Ovary (tissue), 3 donors: ENCODE measurements at regions not wholly inside any gene's neighbourhood (a gene's known extent, or its start where the extent isn't known, plus 50 kb on each side); places are given as distances from the start of the nearest gene placed in this dataset.

Experiments used
- POLR2A ChIP-seq: fragments of 450-650 bp; IDR thresholded peaks from one replicate; pipeline ENCODE4 v1.6.1; 2017; ENCODE audit warnings: antibody characterized with exemption, mild to moderate bottlenecking, moderate library complexity
- TF ChIP-seq, protein P1 (sequence below), 3 donors: fragments of 450-650 bp in 2 of 3; fragments of 200-600 bp in 1 of 3; IDR thresholded peaks; one replicate each; pipeline versions ENCODE4 v1.5.1 to v1.8.0; 2016 to 2022; ENCODE audit warnings: antibody characterized with exemption in 3 of 3, mild to moderate bottlenecking in 1 of 3
- donor health status: DM: no; HTN: no; CAD: no.

DNA sequence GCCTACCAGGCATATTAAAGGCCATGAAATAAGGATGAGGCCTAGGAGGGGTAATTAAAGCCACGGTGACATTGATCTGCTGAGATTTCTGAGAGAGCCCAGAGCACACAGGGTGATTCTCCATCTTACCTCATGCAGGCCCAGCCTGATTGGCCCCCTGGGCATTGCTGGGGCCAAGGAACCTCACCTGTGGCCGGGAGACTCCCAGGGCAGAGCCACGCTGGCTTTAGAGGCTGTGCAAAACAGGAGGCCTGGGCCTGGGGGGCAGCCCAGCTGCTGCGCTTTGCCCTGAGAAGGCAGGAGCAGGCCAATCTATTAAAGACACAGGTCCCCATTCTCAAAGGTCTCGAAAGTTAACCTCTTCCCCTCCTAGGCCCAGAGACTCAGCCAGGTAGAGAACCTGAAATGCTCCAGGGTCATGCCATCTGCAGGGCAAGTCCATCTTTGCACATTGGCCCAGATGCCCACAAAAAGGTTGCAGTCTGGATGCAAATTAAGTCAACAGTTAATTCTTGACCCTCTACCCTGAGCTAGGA, 1099.7 kb downstream of the BCL11B start:
- TF ChIP-seq, protein P1, sequence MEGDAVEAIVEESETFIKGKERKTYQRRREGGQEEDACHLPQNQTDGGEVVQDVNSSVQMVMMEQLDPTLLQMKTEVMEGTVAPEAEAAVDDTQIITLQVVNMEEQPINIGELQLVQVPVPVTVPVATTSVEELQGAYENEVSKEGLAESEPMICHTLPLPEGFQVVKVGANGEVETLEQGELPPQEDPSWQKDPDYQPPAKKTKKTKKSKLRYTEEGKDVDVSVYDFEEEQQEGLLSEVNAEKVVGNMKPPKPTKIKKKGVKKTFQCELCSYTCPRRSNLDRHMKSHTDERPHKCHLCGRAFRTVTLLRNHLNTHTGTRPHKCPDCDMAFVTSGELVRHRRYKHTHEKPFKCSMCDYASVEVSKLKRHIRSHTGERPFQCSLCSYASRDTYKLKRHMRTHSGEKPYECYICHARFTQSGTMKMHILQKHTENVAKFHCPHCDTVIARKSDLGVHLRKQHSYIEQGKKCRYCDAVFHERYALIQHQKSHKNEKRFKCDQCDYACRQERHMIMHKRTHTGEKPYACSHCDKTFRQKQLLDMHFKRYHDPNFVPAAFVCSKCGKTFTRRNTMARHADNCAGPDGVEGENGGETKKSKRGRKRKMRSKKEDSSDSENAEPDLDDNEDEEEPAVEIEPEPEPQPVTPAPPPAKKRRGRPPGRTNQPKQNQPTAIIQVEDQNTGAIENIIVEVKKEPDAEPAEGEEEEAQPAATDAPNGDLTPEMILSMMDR (IDR thresholded peaks at IDR 0.05): no peak
- TF ChIP-seq POLR2A: no peak
